K562 (cell line): ENCODE measurements at regions not wholly inside any gene's neighbourhood (a gene's known extent, or its start where the extent isn't known, plus 50 kb on each side); places are given as distances from the start of the nearest gene placed in this dataset.
A peak's percentile ranks its signal among the peaks of the same experiment; 100 is the strongest.

ENCODE experiments used
- ATF7 ChIP-seq: fragments of 450-650 bp; IDR thresholded peaks from 2 replicates; pipeline ENCODE4 v1.7.1; 2014; ENCODE audit warnings: mild to moderate bottlenecking, moderate library complexity
- BRF1 ChIP-seq: IDR thresholded peaks from 3 replicates; pipeline ENCODE4 v1.6.1; 2011; ENCODE audit warnings: borderline replicate concordance, mild to moderate bottlenecking; ENCODE audit not compliant: insufficient read length; ENCODE audit errors: extremely low read depth
- DEAF1 ChIP-seq: fragments of 450-650 bp; formaldehyde crosslinking; IDR thresholded peaks from 2 replicates; pipeline ENCODE4 v1.4.0; 2020; ENCODE audit warnings: mild to moderate bottlenecking, moderate library complexity
- HDAC1 ChIP-seq, 2 experiments: fragments of 450-650 bp; IDR thresholded peaks; 2 replicates each; pipeline ENCODE4 v1.6.1; 2016 to 2017; ENCODE audit warnings: inconsistent platforms in 1 of 2, mild to moderate bottlenecking in 1 of 2, moderate library complexity in 1 of 2
- MLX ChIP-seq, 2 experiments: fragments of 450-650 bp in 1 of 2; sonication (generic) in 1 of 2; formaldehyde crosslinking; conservative IDR thresholded peaks; 2 replicates each; pipeline versions ENCODE4 v1.4.0 to v1.8.1; 2020 to 2022; ENCODE audit warnings: mild to moderate bottlenecking in 1 of 2, missing genetic modification reagents in 1 of 2
- MYC ChIP-seq, 2 experiments: fragments of 250-450 bp in 1 of 2; sonication (Bioruptor Pico) in 1 of 2; IDR thresholded peaks; 2 replicates each; pipeline versions ENCODE4 v1.5.1 to v1.6.1; 2012 to 2021; ENCODE audit warnings: low read depth in 2 of 2, borderline replicate concordance in 1 of 2, improper control_type of control experiment in 1 of 2, low read length in 1 of 2, mild to moderate bottlenecking in 1 of 2, moderate library complexity in 1 of 2
- PHTF2 ChIP-seq: fragments of 250-450 bp; sonication (Bioruptor Pico); IDR thresholded peaks from 2 replicates; pipeline ENCODE4 v1.5.0; 2021; ENCODE audit warnings: mild to moderate bottlenecking
- RBBP5 ChIP-seq: fragments of 200-600 bp; sonication (generic); IDR thresholded peaks from 2 replicates; pipeline ENCODE4 v1.6.1; 2012; ENCODE audit warnings: borderline replicate concordance, mild to moderate bottlenecking, low read length, control low read depth, inconsistent platforms; ENCODE audit not compliant: insufficient read depth, poor library complexity, severe bottlenecking
- TARDBP ChIP-seq: fragments of 450-650 bp; IDR thresholded peaks from 2 replicates; pipeline ENCODE4 v1.6.1; 2016
- ZBTB33 ChIP-seq: sonication (generic); formaldehyde crosslinking; IDR thresholded peaks from 2 replicates; pipeline ENCODE4 v1.8.1; 2023; ENCODE audit warnings: mild to moderate bottlenecking, missing genetic modification reagents
- TF ChIP-seq, protein P1 (sequence below): IDR thresholded peaks from 2 replicates; pipeline ENCODE4 v1.6.1; 2012; ENCODE audit warnings: low read depth, low read length, improper control_type of control experiment, borderline replicate concordance
- TF ChIP-seq, protein P2 (sequence below): fragments of 450-650 bp; IDR thresholded peaks from 2 replicates; pipeline ENCODE4 v1.6.1; 2017; ENCODE audit warnings: antibody characterized with exemption, mild to moderate bottlenecking
- TF ChIP-seq, protein P3 (sequence below): sonication (generic); IDR thresholded peaks from 2 replicates; pipeline ENCODE4 v1.6.1; 2016

DNA sequence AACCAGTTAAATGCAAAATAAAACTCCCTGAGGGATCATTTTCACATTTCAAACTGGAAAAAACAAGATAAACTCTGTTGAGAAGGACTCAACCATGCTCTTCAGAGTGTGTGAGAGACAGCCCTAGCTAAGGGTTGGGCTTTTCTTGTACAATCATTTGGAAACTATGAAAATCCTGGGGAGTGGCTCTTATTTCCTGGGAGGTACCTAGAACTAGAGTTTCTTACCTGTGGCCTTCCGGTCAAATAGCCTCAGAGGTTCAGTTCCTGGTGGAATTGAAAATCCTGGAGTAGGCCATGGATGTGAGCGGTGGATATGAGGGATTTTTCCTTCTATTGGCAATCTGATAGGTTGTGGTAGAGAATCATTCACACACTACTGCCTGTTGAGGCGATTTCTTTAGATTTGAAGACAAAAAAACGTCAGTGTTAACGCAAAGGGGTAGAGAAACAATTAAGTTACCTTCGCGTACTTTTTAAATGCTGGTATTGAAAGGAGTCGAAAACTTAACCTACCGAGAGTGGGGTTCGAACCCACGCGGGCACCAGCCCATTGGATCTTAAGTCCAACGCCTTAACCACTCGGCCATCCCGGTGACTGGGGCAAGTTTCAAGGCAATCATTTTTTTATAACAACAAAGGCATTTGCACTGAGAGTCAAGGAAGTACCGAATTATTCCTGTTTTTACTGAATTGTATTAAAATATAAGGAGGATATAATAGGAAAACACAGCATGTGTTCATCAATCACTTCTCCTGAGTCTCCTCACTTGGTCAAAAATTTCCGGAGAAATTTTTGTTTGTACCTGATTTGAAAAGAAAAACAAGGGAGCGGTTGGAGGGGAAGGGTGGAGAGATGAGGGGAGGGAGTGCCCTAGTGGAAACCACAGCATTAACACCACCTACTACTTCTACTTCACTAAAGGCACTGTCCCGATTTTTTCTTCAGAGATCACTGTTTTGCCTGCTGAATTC lies 191.3 kb downstream of the OR2B2 start (continued):
- TF ChIP-seq, protein P1, sequence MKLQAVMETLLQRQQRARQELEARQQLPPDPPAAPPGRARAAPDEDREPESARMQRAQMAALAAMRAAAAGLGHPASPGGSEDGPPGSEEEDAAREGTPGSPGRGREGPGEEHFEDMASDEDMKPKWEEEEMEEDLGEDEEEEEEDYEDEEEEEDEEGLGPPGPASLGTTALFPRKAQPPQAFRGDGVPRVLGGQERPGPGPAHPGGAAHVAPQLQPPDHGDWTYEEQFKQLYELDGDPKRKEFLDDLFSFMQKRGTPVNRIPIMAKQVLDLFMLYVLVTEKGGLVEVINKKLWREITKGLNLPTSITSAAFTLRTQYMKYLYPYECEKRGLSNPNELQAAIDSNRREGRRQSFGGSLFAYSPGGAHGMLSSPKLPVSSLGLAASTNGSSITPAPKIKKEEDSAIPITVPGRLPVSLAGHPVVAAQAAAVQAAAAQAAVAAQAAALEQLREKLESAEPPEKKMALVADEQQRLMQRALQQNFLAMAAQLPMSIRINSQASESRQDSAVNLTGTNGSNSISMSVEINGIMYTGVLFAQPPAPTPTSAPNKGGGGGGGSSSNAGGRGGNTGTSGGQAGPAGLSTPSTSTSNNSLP = peak; percentile 73; the same call in 1 of the 2 replicates
- TF ChIP-seq RBBP5 (peak; percentile 25), BRF1 (peak; percentile 34), PHTF2 (CRISPR knock-in tag) (no peak), DEAF1 (CRISPR knock-in tag) (no peak), ATF7 (no peak), MLX (CRISPR knock-in tag; conservative IDR thresholded peaks at IDR 0.05) (no peak), ZBTB33 (CRISPR knock-in tag) (peak; percentile 33; the same call in 1 of the 2 replicates), MYC (IDR thresholded peaks at IDR 0.05; ENCODE audit: low read depth, low read length) (0 out of 2 replicates have a peak, but pooled peaks have one; percentile 9), MYC (CRISPR knock-in tag; IDR thresholded peaks at IDR 0.05; ENCODE audit: borderline replicate concordance, low read depth) (no peak), TARDBP (peak; percentile 69), HDAC1 (IDR thresholded peaks at IDR 0.05) (peak in 1 of 2 experiments; percentile 60; a peak in 1 of 4 replicates)
- TF ChIP-seq, protein P2, sequence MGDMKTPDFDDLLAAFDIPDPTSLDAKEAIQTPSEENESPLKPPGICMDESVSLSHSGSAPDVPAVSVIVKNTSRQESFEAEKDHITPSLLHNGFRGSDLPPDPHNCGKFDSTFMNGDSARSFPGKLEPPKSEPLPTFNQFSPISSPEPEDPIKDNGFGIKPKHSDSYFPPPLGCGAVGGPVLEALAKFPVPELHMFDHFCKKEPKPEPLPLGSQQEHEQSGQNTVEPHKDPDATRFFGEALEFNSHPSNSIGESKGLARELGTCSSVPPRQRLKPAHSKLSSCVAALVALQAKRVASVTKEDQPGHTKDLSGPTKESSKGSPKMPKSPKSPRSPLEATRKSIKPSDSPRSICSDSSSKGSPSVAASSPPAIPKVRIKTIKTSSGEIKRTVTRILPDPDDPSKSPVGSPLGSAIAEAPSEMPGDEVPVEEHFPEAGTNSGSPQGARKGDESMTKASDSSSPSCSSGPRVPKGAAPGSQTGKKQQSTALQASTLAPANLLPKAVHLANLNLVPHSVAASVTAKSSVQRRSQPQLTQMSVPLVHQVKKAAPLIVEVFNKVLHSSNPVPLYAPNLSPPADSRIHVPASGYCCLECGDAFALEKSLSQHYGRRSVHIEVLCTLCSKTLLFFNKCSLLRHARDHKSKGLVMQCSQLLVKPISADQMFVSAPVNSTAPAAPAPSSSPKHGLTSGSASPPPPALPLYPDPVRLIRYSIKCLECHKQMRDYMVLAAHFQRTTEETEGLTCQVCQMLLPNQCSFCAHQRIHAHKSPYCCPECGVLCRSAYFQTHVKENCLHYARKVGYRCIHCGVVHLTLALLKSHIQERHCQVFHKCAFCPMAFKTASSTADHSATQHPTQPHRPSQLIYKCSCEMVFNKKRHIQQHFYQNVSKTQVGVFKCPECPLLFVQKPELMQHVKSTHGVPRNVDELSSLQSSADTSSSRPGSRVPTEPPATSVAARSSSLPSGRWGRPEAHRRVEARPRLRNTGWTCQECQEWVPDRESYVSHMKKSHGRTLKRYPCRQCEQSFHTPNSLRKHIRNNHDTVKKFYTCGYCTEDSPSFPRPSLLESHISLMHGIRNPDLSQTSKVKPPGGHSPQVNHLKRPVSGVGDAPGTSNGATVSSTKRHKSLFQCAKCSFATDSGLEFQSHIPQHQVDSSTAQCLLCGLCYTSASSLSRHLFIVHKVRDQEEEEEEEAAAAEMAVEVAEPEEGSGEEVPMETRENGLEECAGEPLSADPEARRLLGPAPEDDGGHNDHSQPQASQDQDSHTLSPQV = peak; percentile 63; the same call in 1 of the 2 replicates
- TF ChIP-seq, protein P3, sequence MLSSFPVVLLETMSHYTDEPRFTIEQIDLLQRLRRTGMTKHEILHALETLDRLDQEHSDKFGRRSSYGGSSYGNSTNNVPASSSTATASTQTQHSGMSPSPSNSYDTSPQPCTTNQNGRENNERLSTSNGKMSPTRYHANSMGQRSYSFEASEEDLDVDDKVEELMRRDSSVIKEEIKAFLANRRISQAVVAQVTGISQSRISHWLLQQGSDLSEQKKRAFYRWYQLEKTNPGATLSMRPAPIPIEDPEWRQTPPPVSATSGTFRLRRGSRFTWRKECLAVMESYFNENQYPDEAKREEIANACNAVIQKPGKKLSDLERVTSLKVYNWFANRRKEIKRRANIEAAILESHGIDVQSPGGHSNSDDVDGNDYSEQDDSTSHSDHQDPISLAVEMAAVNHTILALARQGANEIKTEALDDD = peak; percentile 74
